ENCODE measurements at regions not wholly inside any gene's neighbourhood (a gene's known extent, or its start where the extent isn't known, plus 50 kb on each side); places are given as distances from the start of the nearest gene placed in this dataset.
A peak's percentile ranks its signal among the peaks of the same experiment; 100 is the strongest.

DNA sequence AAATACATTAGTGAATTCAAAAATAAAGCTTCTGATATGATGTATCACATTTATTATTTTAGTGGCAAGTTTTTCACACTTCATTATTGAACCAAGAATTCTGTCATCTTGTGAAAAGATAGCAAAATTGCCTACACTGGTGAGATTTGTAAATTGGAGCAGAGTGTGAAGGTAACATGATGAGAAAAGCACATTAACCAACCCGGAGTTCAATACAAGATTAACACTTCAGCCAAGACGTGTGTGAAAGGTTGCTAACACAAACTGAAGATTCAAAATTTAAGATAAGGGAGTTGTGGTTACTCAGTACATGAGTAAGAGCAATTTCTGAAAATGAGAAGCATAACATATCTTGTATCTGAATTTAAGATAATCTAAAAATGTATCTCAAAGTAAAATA is 346.7 kb downstream of the PDHA2 start:
- TF ChIP-seq, protein P1, sequence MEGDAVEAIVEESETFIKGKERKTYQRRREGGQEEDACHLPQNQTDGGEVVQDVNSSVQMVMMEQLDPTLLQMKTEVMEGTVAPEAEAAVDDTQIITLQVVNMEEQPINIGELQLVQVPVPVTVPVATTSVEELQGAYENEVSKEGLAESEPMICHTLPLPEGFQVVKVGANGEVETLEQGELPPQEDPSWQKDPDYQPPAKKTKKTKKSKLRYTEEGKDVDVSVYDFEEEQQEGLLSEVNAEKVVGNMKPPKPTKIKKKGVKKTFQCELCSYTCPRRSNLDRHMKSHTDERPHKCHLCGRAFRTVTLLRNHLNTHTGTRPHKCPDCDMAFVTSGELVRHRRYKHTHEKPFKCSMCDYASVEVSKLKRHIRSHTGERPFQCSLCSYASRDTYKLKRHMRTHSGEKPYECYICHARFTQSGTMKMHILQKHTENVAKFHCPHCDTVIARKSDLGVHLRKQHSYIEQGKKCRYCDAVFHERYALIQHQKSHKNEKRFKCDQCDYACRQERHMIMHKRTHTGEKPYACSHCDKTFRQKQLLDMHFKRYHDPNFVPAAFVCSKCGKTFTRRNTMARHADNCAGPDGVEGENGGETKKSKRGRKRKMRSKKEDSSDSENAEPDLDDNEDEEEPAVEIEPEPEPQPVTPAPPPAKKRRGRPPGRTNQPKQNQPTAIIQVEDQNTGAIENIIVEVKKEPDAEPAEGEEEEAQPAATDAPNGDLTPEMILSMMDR (IDR thresholded peaks at IDR 0.05; ENCODE audit: insufficient read depth, low read depth, low read length, missing control alignments): no peak
- H3K4me3 ChIP-seq (ENCODE audit: low read length): no peak overlapping the region
- DNase-seq (ENCODE audit: low read depth): no peak

GRCh38 chr4:96189761-96190160 is 349.9 kb downstream of the PDHA2 start:
- no peak overlapping the region for H3K4me3 ChIP-seq (ENCODE audit: low read length)
- TF ChIP-seq, protein P1 (IDR thresholded peaks at IDR 0.05; ENCODE audit: insufficient read depth, low read depth, low read length, missing control alignments): no peak
- DNase-seq (ENCODE audit: low read depth): peak; percentile 56

DNA sequence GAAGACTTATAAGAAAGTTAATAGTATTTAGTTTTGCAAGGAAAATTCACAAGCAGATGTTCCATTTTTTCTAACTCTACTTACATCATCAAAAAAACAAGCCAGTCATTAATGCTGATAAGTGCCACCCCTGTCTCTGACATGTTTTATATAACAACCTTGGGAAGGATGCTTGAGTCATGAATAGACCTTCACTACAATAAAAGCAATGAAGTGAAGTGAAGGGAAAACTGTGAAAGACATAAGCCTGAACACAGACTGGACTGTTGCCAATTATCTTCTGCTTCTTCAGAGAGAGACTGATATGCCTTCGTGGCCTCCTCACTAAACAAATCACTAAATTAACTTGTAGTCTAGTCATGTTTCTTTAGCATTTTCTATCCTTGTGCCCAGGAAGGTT is 353.2 kb downstream of the PDHA2 start:
- TF ChIP-seq, protein P1 (IDR thresholded peaks at IDR 0.05; ENCODE audit: insufficient read depth, low read depth, low read length, missing control alignments): no peak

GRCh38 chr4:96194993-96195392 is 355.1 kb downstream of the PDHA2 start:
- TF ChIP-seq, protein P1 (IDR thresholded peaks at IDR 0.05; ENCODE audit: insufficient read depth, low read depth, low read length, missing control alignments): no peak
- no peak overlapping the region for H3K4me3 ChIP-seq (ENCODE audit: low read length)
- DNase-seq (ENCODE audit: low read depth): peak; percentile 28

More for the DNA sequence above, 353.2 kb downstream of the PDHA2 start:
- no peak overlapping the region for H3K4me3 ChIP-seq (ENCODE audit: low read length)
- no peak for DNase-seq (ENCODE audit: low read depth)

DNA sequence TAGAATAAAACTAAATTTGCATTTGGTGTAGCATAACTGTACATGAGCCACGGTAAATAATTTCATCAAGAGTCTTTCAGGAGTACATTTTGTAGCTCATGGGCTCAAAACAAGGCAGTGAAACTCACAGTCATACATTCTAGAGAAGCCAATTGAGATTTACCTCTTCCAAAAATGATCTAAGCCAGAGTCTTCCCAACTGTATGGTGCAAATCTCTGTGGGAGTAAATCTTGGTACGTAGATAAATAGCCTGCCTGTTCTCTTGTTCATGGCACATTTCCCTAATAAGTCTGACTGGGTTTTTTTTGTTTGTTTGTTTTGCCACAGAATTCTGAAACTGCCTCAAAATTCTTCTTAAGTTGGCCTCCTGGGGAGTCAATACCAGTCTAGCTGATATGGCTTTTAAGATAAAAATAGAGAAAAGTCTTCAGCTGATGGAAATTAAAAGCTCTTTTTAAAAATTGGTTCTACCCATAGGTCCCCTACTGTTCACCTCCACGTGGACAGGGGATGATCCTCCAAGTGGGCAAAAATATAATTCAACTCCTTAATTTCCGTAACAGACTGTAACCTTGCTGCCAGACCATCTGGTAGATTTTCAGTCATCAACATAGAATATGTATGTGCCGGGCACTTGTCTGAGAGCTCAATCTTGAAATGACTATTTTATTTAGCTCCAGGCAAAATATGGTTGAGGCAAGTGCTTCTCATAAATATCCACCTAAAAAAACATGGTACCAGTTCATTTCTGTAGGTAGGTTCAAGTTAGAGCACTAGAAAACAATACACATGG is 365.4 kb downstream of the PDHA2 start:
- H3K4me3 ChIP-seq (ENCODE audit: low read length): no peak overlapping the region
- TF ChIP-seq, protein P1 (IDR thresholded peaks at IDR 0.05; ENCODE audit: insufficient read depth, low read depth, low read length, missing control alignments): no peak
- DNase-seq (ENCODE audit: low read depth): no peak

GRCh38 chr4:96227515-96227914 is 387.6 kb downstream of the PDHA2 start:
- TF ChIP-seq, protein P1 (IDR thresholded peaks at IDR 0.05; ENCODE audit: insufficient read depth, low read depth, low read length, missing control alignments): no peak
- no peak overlapping the region for H3K4me3 ChIP-seq (ENCODE audit: low read length)
- DNase-seq (ENCODE audit: low read depth): no peak

GRCh38 chr4:96228463-96228862 is 388.6 kb downstream of the PDHA2 start:
- H3K4me3 ChIP-seq (ENCODE audit: low read length): no peak overlapping the region
- TF ChIP-seq, protein P1 (IDR thresholded peaks at IDR 0.05; ENCODE audit: insufficient read depth, low read depth, low read length, missing control alignments): no peak
- peak; percentile 7 for DNase-seq (ENCODE audit: low read depth)

Data from epithelial cell of esophagus (primary cell).